ENCODE measurements at regions not wholly inside any gene's neighbourhood (a gene's known extent, or its start where the extent isn't known, plus 50 kb on each side); places are given as distances from the start of the nearest gene placed in this dataset.

GRCh38 chr4:72924814-72925213, 144.7 kb downstream of the COX18 start:
- no peak overlapping the region for H3K4me3 ChIP-seq (ENCODE audit: low read length)
- no peak for DNase-seq (ENCODE audit: low read depth)
- TF ChIP-seq CTCF (conservative IDR thresholded peaks at IDR 0.05; ENCODE audit: low read depth, low read length): no peak

GRCh38 chr4:72919937-72920336, 149.6 kb downstream of the COX18 start:
- H3K4me3 ChIP-seq (ENCODE audit: low read length): no peak overlapping the region
- no peak for DNase-seq (ENCODE audit: low read depth)
- no peak for TF ChIP-seq CTCF (conservative IDR thresholded peaks at IDR 0.05; ENCODE audit: low read depth, low read length)

DNA sequence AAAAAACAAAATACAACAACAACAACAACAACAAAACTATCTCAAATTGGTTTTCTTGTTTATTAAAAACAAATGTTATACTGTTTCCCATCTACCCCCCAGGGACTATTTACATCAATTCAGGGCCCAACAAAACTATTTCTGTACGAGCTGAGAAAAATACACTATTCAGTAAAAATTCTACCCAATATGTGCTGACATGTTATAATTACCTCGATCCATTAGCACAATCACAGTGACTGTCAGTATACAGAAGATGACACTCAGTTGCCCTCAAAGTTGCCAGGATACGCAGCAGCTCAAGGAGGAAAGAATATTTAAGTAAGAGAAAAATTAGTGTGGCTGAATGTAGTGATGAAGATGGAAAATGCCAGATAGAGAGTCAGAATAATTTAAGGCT, 150.1 kb downstream of the COX18 start:
- H3K4me3 ChIP-seq (ENCODE audit: low read length): no peak overlapping the region
- DNase-seq (ENCODE audit: low read depth): no peak
- TF ChIP-seq CTCF (conservative IDR thresholded peaks at IDR 0.05; ENCODE audit: low read depth, low read length): no peak

DNA sequence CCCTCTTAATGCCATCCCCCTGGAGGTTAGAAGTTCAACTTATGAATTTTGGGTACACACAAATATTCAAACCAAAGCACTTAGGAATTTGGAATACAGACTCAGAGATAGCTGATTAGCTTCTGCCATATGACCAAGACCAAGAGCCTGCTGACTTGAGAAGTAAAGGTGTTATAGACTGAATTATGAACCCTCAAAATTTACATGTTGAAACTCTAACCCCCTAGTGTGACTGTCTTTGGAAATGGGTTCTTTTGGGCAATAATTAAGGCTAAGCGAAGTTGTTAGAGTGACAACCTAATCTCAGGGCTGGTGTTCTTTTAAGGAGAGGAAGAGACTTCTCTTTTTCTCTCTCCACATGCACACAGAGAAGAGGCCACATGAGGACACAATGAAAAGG, 151.2 kb downstream of the COX18 start:
- no peak for TF ChIP-seq CTCF (conservative IDR thresholded peaks at IDR 0.05; ENCODE audit: low read depth, low read length)

DNA sequence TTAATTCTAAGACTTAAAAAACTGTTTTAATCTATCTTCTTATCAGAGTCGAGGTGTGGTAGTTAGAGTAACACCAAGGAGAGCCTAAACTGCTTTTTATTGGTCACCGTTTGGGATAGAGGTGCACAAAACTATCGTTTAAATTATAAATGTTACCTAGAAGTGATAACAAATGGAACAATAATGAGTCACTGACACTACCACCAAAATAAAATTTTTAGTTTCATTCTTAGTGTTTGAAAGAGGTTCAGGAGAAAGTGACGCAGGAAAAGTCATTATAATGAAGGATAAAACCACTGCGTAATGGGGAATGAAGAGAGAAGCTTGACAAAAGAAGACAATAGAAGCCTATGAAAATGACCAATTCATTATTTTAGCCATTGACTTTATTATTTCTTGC, 158.2 kb downstream of the COX18 start:
- no peak overlapping the region for H3K4me3 ChIP-seq (ENCODE audit: low read length)
- DNase-seq (ENCODE audit: low read depth): no peak

More for the DNA sequence above, 151.2 kb downstream of the COX18 start:
- no peak overlapping the region for H3K4me3 ChIP-seq (ENCODE audit: low read length)
- DNase-seq (ENCODE audit: low read depth): no peak

GRCh38 chr4:72909461-72909860, 160.1 kb downstream of the COX18 start:
- peak; percentile 47 for TF ChIP-seq CTCF (conservative IDR thresholded peaks at IDR 0.05; ENCODE audit: low read depth, low read length)
- H3K4me3 ChIP-seq (ENCODE audit: low read length): no peak overlapping the region
- no peak for DNase-seq (ENCODE audit: low read depth)

More for the DNA sequence above, 158.2 kb downstream of the COX18 start:
- TF ChIP-seq CTCF (conservative IDR thresholded peaks at IDR 0.05; ENCODE audit: low read depth, low read length): no peak

DNA sequence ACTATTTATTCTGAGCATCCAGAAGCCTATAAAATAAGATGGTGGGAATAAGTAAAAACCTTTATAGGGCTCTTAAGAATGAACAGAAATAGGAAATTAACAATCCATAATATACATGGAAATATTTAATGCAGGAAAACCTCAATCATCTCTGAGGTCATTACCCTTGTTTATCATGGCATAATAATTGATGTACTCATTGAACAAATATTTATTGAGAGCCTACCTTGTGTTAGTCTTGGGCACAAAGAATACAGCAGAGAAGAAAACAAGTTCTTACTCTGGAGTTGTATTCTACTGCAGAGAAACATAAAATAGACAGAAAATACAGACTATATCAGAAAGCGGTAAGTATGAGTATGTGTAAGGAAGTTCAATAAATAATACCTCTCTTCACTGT, 167.2 kb downstream of the COX18 start:
- no peak for TF ChIP-seq CTCF (conservative IDR thresholded peaks at IDR 0.05; ENCODE audit: low read depth, low read length)
- no peak for DNase-seq (ENCODE audit: low read depth)
- H3K4me3 ChIP-seq (ENCODE audit: low read length): no peak overlapping the region

Data from retinal pigment epithelial cell (primary cell).